ENCODE measurements at regions not wholly inside any gene's neighbourhood (a gene's known extent, or its start where the extent isn't known, plus 50 kb on each side); places are given as distances from the start of the nearest gene placed in this dataset.

- Histone ChIP-seq H3K9ac (ENCODE audit: low read length) (no peak overlapping the region), H3K79me2 (ENCODE audit: low read length) (no peaks in the 10 kb centered on the region)
Observed at GRCh38 chr15:96406291-96406690, 75.8 kb downstream of the NR2F2 start.

GRCh38 chr15:96406701-96407100 is 76.2 kb downstream of the NR2F2 start:
- TF ChIP-seq CTCF (IDR thresholded peaks at IDR 0.05; ENCODE audit: low read length) = no peak
- TF ChIP-seq EZH2 (optimal IDR thresholded peaks at IDR 0.05; ENCODE audit: low read depth, low read length) = no peak
- no peak for TF ChIP-seq EZH2phosphoT487 (IDR thresholded peaks at IDR 0.05; ENCODE audit: low read length)
- Histone ChIP-seq H3K9me3 (replicated peaks; ENCODE audit: insufficient read depth, low read length) (no peaks in the 10 kb centered on the region), H3K79me2 (ENCODE audit: low read length) (no peaks in the 10 kb centered on the region), H3K4me1 (ENCODE audit: low read length) (no peaks in the 10 kb centered on the region), H2AFZ (ENCODE audit: low read length) (no peak overlapping the region), H3K9me2 (replicated peaks; ENCODE audit: insufficient read depth, low read length) (no peaks in the 10 kb centered on the region), H3K9ac (ENCODE audit: low read length) (no peak overlapping the region), H3K27me3 (replicated peaks; ENCODE audit: insufficient read depth, low read length) (no peaks in the 10 kb centered on the region), H3K4me2 (ENCODE audit: low read depth, low read length) (no peak overlapping the region), H3F3A (ENCODE audit: insufficient read depth, low read length) (no peaks in the 10 kb centered on the region), H3K4me3 (ENCODE audit: low read length) (no peak overlapping the region), H3K27ac (ENCODE audit: low read length) (no peak overlapping the region), H4K20me1 (ENCODE audit: insufficient read depth, low read length) (no peaks in the 10 kb centered on the region), H3K36me3 (replicated peaks; ENCODE audit: insufficient read depth, low read length) (no peaks in the 10 kb centered on the region)
- DNase-seq = no peak

More at GRCh38 chr15:96406291-96406690, 75.8 kb downstream of the NR2F2 start:
- no peak overlapping the region for H3K4me2 ChIP-seq (ENCODE audit: low read depth, low read length)
- H3K27ac ChIP-seq (ENCODE audit: low read length) = no peak overlapping the region
- H4K20me1 ChIP-seq (ENCODE audit: insufficient read depth, low read length) = no peaks in the 10 kb centered on the region
- no peak overlapping the region for H3K4me3 ChIP-seq (ENCODE audit: low read length)
- no peaks in the 10 kb centered on the region for H3K36me3 ChIP-seq (replicated peaks; ENCODE audit: insufficient read depth, low read length)
- no peaks in the 10 kb centered on the region for H3K9me3 ChIP-seq (replicated peaks; ENCODE audit: insufficient read depth, low read length)
- H2AFZ ChIP-seq (ENCODE audit: low read length) = no peak overlapping the region
- no peaks in the 10 kb centered on the region for H3K9me2 ChIP-seq (replicated peaks; ENCODE audit: insufficient read depth, low read length)
- H3K27me3 ChIP-seq (replicated peaks; ENCODE audit: insufficient read depth, low read length) = no peaks in the 10 kb centered on the region
- H3F3A ChIP-seq (ENCODE audit: insufficient read depth, low read length) = no peaks in the 10 kb centered on the region
- no peak for TF ChIP-seq CTCF (IDR thresholded peaks at IDR 0.05; ENCODE audit: low read length)
- no peak for TF ChIP-seq EZH2phosphoT487 (IDR thresholded peaks at IDR 0.05; ENCODE audit: low read length)
- no peak for TF ChIP-seq EZH2 (optimal IDR thresholded peaks at IDR 0.05; ENCODE audit: low read depth, low read length)
- DNase-seq = no peak
- no peaks in the 10 kb centered on the region for H3K4me1 ChIP-seq (ENCODE audit: low read length)

GRCh38 chr15:96407482-96407881 is 77.0 kb downstream of the NR2F2 start:
- Histone ChIP-seq H3K4me3 (ENCODE audit: low read length) (no peak overlapping the region), H4K20me1 (ENCODE audit: insufficient read depth, low read length) (no peaks in the 10 kb centered on the region), H3K27ac (ENCODE audit: low read length) (no peak overlapping the region), H3K4me2 (ENCODE audit: low read depth, low read length) (no peak overlapping the region), H3K9ac (ENCODE audit: low read length) (no peak overlapping the region), H3K36me3 (replicated peaks; ENCODE audit: insufficient read depth, low read length) (no peaks in the 10 kb centered on the region), H3F3A (ENCODE audit: insufficient read depth, low read length) (no peaks in the 10 kb centered on the region), H2AFZ (ENCODE audit: low read length) (no peak overlapping the region), H3K79me2 (ENCODE audit: low read length) (no peaks in the 10 kb centered on the region), H3K9me2 (replicated peaks; ENCODE audit: insufficient read depth, low read length) (no peaks in the 10 kb centered on the region), H3K4me1 (ENCODE audit: low read length) (no peaks in the 10 kb centered on the region), H3K9me3 (replicated peaks; ENCODE audit: insufficient read depth, low read length) (no peaks in the 10 kb centered on the region), H3K27me3 (replicated peaks; ENCODE audit: insufficient read depth, low read length) (no peaks in the 10 kb centered on the region)
- no peak for DNase-seq
- no peak for TF ChIP-seq EZH2 (optimal IDR thresholded peaks at IDR 0.05; ENCODE audit: low read depth, low read length)
- no peak for TF ChIP-seq CTCF (IDR thresholded peaks at IDR 0.05; ENCODE audit: low read length)
- no peak for TF ChIP-seq EZH2phosphoT487 (IDR thresholded peaks at IDR 0.05; ENCODE audit: low read length)

All from MM.1S (cell line).